ENCODE measurements at regions not wholly inside any gene's neighbourhood (a gene's known extent, or its start where the extent isn't known, plus 50 kb on each side); places are given as distances from the start of the nearest gene placed in this dataset.
"Not testable (repeated sequence)": the region's sequence is repeated elsewhere in the genome, so short reads cannot be mapped to it uniquely, and the experiment has no call there.

DNA sequence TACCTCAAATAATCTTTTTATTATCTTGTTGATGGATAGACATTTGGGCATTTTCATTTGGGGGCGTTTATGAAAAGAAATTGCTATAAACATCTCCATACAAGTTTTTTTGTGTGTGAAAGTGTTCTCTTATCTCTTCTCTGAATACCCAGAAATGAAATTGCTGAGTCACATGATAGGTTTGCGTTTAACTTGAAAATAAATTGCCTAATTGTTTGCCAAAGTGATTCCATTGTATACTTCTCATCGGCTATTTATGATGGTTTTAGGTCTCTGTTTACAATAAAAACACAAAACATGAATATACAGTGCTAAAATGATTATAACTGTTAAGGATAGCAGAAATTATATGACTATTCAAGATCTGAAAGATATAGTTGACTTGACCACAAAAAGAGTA is 361.7 kb downstream of the TAF11L14 start:
- TF ChIP-seq, protein P1, sequence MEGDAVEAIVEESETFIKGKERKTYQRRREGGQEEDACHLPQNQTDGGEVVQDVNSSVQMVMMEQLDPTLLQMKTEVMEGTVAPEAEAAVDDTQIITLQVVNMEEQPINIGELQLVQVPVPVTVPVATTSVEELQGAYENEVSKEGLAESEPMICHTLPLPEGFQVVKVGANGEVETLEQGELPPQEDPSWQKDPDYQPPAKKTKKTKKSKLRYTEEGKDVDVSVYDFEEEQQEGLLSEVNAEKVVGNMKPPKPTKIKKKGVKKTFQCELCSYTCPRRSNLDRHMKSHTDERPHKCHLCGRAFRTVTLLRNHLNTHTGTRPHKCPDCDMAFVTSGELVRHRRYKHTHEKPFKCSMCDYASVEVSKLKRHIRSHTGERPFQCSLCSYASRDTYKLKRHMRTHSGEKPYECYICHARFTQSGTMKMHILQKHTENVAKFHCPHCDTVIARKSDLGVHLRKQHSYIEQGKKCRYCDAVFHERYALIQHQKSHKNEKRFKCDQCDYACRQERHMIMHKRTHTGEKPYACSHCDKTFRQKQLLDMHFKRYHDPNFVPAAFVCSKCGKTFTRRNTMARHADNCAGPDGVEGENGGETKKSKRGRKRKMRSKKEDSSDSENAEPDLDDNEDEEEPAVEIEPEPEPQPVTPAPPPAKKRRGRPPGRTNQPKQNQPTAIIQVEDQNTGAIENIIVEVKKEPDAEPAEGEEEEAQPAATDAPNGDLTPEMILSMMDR (conservative IDR thresholded peaks at IDR 0.05; ENCODE audit: control insufficient read depth, insufficient read depth, low read depth, low read length) = no peak
- H3K4me3 ChIP-seq (ENCODE audit: control insufficient read depth, low read depth, low read length) = no peak overlapping the region
- DNase-seq (ENCODE audit: low read depth) = no peak

DNA sequence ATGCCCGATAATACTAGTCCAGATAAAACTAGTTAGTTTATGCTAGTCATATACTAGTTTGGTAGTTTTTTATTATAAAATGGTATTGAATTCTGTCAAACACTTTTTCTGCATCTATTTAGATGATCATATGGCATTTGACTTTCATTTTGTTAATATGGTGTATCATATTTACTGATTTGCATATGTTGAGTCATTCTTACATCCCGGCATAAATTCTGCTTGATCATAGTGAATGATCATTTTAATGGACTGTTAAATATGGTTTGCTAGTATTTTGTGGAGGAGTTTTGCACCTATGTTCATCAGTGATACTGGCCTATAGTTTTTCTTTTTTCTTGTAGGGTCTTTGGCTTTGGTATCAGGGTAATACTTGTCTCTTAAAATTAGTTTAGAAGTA is 365.6 kb downstream of the TAF11L14 start:
- TF ChIP-seq, protein P1 (conservative IDR thresholded peaks at IDR 0.05; ENCODE audit: control insufficient read depth, insufficient read depth, low read depth, low read length) = no peak
- H3K4me3 ChIP-seq (ENCODE audit: control insufficient read depth, low read depth, low read length) = no peak overlapping the region
- DNase-seq (ENCODE audit: low read depth) = no peak

DNA sequence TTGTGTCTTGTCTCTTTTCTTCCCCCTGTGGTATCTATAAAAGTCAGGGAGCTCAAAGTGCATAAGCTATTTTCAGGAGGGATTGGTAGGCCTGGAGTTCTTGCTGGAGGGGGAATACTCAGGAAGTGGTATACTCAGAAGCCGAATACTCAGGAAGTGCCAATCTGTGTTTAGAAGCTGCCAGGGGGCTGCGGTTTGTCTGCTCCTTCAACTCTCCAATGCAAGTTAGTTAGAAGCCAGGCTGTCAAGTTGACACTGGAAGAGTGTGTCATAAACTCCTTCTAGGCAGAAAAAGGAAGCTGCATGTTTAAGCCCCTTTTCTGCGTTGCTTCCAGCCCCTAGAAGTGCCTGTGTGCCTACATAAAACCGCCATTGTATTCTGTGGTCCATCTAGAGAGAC is 366.5 kb downstream of the TAF11L14 start:
- H3K4me3 ChIP-seq (ENCODE audit: control insufficient read depth, low read depth, low read length) = no peak overlapping the region
- DNase-seq (ENCODE audit: low read depth) = no peak
- TF ChIP-seq, protein P1 (conservative IDR thresholded peaks at IDR 0.05; ENCODE audit: control insufficient read depth, insufficient read depth, low read depth, low read length) = no peak

DNA sequence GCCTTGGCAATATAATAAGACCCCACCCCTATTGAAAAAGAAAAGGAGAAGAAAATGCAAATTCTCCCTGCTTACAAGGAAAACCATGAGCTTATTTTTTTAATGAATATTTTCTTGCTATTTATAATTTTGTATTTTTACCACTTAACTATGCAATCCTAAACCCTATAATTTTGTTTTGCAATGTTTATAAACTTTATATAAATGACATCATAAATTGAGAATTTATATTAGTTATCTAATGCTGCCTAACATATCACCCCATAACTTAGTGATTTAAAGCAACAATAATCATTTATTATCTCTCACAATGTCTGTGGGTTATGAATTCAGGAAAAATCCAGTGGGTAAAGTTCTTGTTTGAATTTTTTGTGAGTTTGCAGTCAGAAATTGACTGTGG is 369.1 kb downstream of the TAF11L14 start:
- DNase-seq (ENCODE audit: low read depth) = no peak
- TF ChIP-seq, protein P1 (conservative IDR thresholded peaks at IDR 0.05; ENCODE audit: control insufficient read depth, insufficient read depth, low read depth, low read length) = no peak
- no peak overlapping the region for H3K4me3 ChIP-seq (ENCODE audit: control insufficient read depth, low read depth, low read length)

DNA sequence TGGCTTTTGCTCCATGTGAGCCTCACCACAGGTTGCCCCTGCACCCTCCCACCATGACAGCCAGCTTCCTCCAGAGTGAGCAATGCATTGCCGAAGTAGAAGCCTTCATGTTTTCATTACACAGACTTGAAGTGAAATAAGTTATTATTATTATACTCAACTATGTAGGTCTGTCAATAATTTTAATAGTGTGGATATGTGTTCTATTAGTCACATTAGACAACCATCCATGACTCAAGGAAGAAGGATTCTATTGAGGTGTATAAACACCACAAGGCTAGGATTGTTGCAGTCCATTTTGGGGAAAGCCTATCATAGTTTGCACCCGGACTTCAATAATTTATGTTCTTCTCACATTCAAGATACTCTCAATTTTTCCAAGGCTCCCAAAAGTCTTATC is 369.5 kb downstream of the TAF11L14 start:
- TF ChIP-seq, protein P1 (conservative IDR thresholded peaks at IDR 0.05; ENCODE audit: control insufficient read depth, insufficient read depth, low read depth, low read length) = no peak
- H3K4me3 ChIP-seq (ENCODE audit: control insufficient read depth, low read depth, low read length) = no peak overlapping the region
- DNase-seq (ENCODE audit: low read depth) = no peak

DNA sequence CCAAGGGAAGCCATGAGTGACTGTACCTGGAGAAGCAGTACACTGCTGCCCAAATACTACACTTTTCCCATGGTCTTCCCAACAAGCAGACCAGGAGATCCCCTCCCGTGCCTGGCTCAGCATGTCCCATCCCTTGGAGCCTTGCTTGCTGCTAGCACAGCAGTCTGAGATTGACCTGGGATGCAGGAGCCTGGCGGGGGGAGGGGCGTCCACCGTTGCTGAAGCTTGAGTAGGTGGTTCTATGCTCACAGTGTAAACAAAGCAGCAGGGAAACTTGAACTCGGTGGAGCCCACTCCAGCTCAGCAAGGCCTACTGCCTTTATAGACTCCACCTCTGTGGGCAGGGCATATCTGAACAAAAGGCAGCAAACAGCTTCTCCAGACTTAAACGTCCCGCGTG is 372.0 kb downstream of the TAF11L14 start:
- not testable (repeated sequence) for H3K4me3 ChIP-seq (ENCODE audit: control insufficient read depth, low read depth, low read length); DNase-seq (ENCODE audit: low read depth)

DNA sequence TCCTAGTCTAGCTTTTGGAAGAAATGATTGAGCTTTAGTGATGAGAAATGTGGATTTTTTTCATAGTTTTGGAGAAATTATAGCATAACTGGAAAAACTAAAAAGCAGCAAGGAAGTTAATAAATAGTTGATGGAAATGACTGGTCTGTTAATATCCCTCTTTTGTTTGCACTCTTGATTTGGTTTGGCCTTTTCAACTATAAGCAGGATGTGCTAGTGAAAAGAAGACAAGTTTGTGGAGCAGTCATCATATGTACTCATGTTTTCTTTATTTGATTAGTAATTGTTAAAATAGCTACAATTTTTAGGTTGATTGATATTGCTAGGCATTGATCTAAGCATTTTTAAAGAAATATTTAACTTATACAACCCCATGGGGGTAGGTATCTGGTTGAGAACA is 374.7 kb downstream of the TAF11L14 start:
- TF ChIP-seq, protein P1 (conservative IDR thresholded peaks at IDR 0.05; ENCODE audit: control insufficient read depth, insufficient read depth, low read depth, low read length) = no peak
- no peak overlapping the region for H3K4me3 ChIP-seq (ENCODE audit: control insufficient read depth, low read depth, low read length)
- no peak for DNase-seq (ENCODE audit: low read depth)
